ENCODE measurements at regions not wholly inside any gene's neighbourhood (a gene's known extent, or its start where the extent isn't known, plus 50 kb on each side); places are given as distances from the start of the nearest gene placed in this dataset.

- Histone ChIP-seq H3K4me3 (no peak overlapping the region), H3K36me3 (no peaks in the 10 kb centered on the region), H3K27me3 (ENCODE audit: low read depth) (no peaks in the 10 kb centered on the region), H3K9me3 (replicated peaks) (no peaks in the 10 kb centered on the region), H3K27ac (replicated peaks) (peak overlapping the region; percentile 10), H3K4me1 (peaks cover 34% of the 10 kb centered on the region)
- intact Hi-C loops (cut with micrococcal nuclease), result no loop called here
- no peak for DNase-seq
- TF ChIP-seq CTCF (IDR thresholded peaks at IDR 0.05; ENCODE audit: borderline replicate concordance), result no peak
Measured at GRCh38 chr20:11231742-11232648, 558.2 kb upstream of the JAG1 start.

- Histone ChIP-seq H3K27ac (replicated peaks) (peak overlapping the region; percentile 10), H3K4me1 (peaks cover 34% of the 10 kb centered on the region), H3K36me3 (no peaks in the 10 kb centered on the region), H3K9me3 (replicated peaks) (no peaks in the 10 kb centered on the region), H3K4me3 (no peak overlapping the region), H3K27me3 (ENCODE audit: low read depth) (no peaks in the 10 kb centered on the region)
- TF ChIP-seq CTCF (IDR thresholded peaks at IDR 0.05; ENCODE audit: borderline replicate concordance), result no peak
- intact Hi-C loops (cut with micrococcal nuclease), result no loop called here
- no peak for DNase-seq
Measured at GRCh38 chr20:11232896-11233295, 559.1 kb upstream of the JAG1 start.

- intact Hi-C loops (cut with micrococcal nuclease), result no loop called here
- DNase-seq, result no peak
- no peaks in the 10 kb centered on the region for H3K9me3 ChIP-seq (replicated peaks)
- no peak overlapping the region for H3K4me3 ChIP-seq
- H3K27ac ChIP-seq (replicated peaks), result peak overlapping the region; percentile 50
- no peaks in the 10 kb centered on the region for H3K36me3 ChIP-seq
- H3K27me3 ChIP-seq (ENCODE audit: low read depth), result no peaks in the 10 kb centered on the region
- no peak for TF ChIP-seq CTCF (IDR thresholded peaks at IDR 0.05; ENCODE audit: borderline replicate concordance)
- peaks cover 30% of the 10 kb centered on the region for H3K4me1 ChIP-seq
Measured at GRCh38 chr20:11234181-11234580, 560.4 kb upstream of the JAG1 start.

GRCh38 chr20:11234608-11235007 is 560.8 kb upstream of the JAG1 start:
- no peak for DNase-seq
- TF ChIP-seq CTCF (IDR thresholded peaks at IDR 0.05; ENCODE audit: borderline replicate concordance), result no peak
- Histone ChIP-seq H3K27me3 (ENCODE audit: low read depth) (no peaks in the 10 kb centered on the region), H3K4me3 (no peak overlapping the region), H3K9me3 (replicated peaks) (no peaks in the 10 kb centered on the region), H3K4me1 (peaks cover 26% of the 10 kb centered on the region), H3K36me3 (no peaks in the 10 kb centered on the region), H3K27ac (replicated peaks) (peak overlapping the region; percentile 50)
- intact Hi-C loops (cut with micrococcal nuclease), result no loop called here

- no peaks in the 10 kb centered on the region for H3K36me3 ChIP-seq
- H3K4me1 ChIP-seq, result peaks cover 21% of the 10 kb centered on the region
- no peaks in the 10 kb centered on the region for H3K9me3 ChIP-seq (replicated peaks)
- H3K27me3 ChIP-seq (ENCODE audit: low read depth), result no peaks in the 10 kb centered on the region
- TF ChIP-seq CTCF (IDR thresholded peaks at IDR 0.05; ENCODE audit: borderline replicate concordance), result no peak
- H3K4me3 ChIP-seq, result no peak overlapping the region
- intact Hi-C loops (cut with micrococcal nuclease), result no loop called here
- DNase-seq, result no peak
- peak overlapping the region; percentile 50 for H3K27ac ChIP-seq (replicated peaks)
Measured at GRCh38 chr20:11235058-11235457, 561.3 kb upstream of the JAG1 start.
